NB4 (cell line): ENCODE measurements at regions not wholly inside any gene's neighbourhood (a gene's known extent, or its start where the extent isn't known, plus 50 kb on each side); places are given as distances from the start of the nearest gene placed in this dataset.

ENCODE experiments used
- DNase-seq: peaks from one replicate; pipeline ENCODE4 v3.0.0; 2010; ENCODE audit warnings: low read depth
- H3K4me3 ChIP-seq: one replicate; pipeline ENCODE4 v1.5.1; 2011; ENCODE audit warnings: mild to moderate bottlenecking, low read depth, low read length, moderate library complexity
- CTCF ChIP-seq: IDR thresholded peaks from one replicate; pipeline ENCODE4 v1.5.1; 2012; ENCODE audit warnings: low read depth, low read length
- MAX ChIP-seq: IDR thresholded peaks from 2 replicates; pipeline ENCODE4 v1.6.1; 2011; ENCODE audit warnings: low read depth, low read length
- MYC ChIP-seq: IDR thresholded peaks from 2 replicates; pipeline ENCODE4 v1.6.1; 2011; ENCODE audit warnings: low read depth, low read length
- POLR2A ChIP-seq: IDR thresholded peaks from 2 replicates; pipeline ENCODE4 v1.6.1; 2011; ENCODE audit warnings: mild to moderate bottlenecking; ENCODE audit not compliant: insufficient read length; ENCODE audit errors: extremely low read depth

GRCh38 chr20:51089272-51089781, 66.4 kb upstream of the KCNG1 start:
- TF ChIP-seq POLR2A (no peak), MYC (no peak), MAX (no peak), CTCF (no peak)
- DNase-seq, result no peak
- no peak overlapping the region for H3K4me3 ChIP-seq

GRCh38 chr20:51087266-51087665, 64.4 kb upstream of the KCNG1 start:
- no peak overlapping the region for H3K4me3 ChIP-seq
- no peak for TF ChIP-seq MYC
- TF ChIP-seq MAX, result no peak
- no peak for TF ChIP-seq POLR2A
- TF ChIP-seq CTCF, result no peak

GRCh38 chr20:51085769-51086168, 62.9 kb upstream of the KCNG1 start:
- DNase-seq, result no peak
- TF ChIP-seq MAX (no peak), CTCF (no peak), POLR2A (no peak), MYC (no peak)
- no peak overlapping the region for H3K4me3 ChIP-seq

More at GRCh38 chr20:51087266-51087665, 64.4 kb upstream of the KCNG1 start:
- no peak for DNase-seq

- no peak overlapping the region for H3K4me3 ChIP-seq
- DNase-seq, result no peak
- TF ChIP-seq MYC (no peak), CTCF (no peak), POLR2A (no peak), MAX (no peak)
Measured at GRCh38 chr20:51084593-51085377, 61.9 kb upstream of the KCNG1 start.

- DNase-seq, result no peak
- no peak overlapping the region for H3K4me3 ChIP-seq
- no peak for TF ChIP-seq MYC
- no peak for TF ChIP-seq CTCF
- TF ChIP-seq POLR2A, result no peak
- no peak for TF ChIP-seq MAX
Measured at GRCh38 chr20:51083447-51083846, 60.5 kb upstream of the KCNG1 start.
